AG09319 (cell line): ENCODE measurements at regions not wholly inside any gene's neighbourhood (a gene's known extent, or its start where the extent isn't known, plus 50 kb on each side); places are given as distances from the start of the nearest gene placed in this dataset.

Source experiments
- DNase-seq: peaks from one replicate; pipeline ENCODE4 v3.0.0-alpha.2; 2010; ENCODE audit warnings: low read depth; ENCODE audit errors: extremely low read depth
- TF ChIP-seq, protein P1 (sequence below): IDR thresholded peaks from 2 replicates; pipeline ENCODE4 v1.5.1; 2011; ENCODE audit warnings: low read depth, mild to moderate bottlenecking, inconsistent platforms, low read length, moderate library complexity

DNA sequence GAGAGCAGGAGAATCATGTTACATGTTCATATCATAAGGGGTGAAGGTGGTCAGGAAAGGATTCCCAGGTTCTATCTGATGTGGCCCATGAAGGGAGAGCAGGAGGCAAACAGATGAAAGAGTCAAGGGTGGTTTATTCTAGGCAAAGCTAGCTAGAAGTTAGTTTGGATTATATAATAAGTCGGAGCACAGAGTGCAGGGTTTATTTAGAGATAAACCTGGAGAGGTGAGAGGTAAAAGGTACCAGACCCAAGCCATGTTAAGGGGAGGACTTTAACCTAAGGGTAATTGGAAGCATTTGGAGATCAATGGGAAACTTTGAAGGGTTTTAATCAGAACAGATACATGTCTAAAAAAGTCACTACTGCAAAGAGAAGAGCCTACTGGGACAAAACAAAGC, 69.2 kb upstream of the LRATD1 start:
- TF ChIP-seq, protein P1, sequence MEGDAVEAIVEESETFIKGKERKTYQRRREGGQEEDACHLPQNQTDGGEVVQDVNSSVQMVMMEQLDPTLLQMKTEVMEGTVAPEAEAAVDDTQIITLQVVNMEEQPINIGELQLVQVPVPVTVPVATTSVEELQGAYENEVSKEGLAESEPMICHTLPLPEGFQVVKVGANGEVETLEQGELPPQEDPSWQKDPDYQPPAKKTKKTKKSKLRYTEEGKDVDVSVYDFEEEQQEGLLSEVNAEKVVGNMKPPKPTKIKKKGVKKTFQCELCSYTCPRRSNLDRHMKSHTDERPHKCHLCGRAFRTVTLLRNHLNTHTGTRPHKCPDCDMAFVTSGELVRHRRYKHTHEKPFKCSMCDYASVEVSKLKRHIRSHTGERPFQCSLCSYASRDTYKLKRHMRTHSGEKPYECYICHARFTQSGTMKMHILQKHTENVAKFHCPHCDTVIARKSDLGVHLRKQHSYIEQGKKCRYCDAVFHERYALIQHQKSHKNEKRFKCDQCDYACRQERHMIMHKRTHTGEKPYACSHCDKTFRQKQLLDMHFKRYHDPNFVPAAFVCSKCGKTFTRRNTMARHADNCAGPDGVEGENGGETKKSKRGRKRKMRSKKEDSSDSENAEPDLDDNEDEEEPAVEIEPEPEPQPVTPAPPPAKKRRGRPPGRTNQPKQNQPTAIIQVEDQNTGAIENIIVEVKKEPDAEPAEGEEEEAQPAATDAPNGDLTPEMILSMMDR = no peak
- DNase-seq = no peak

DNA sequence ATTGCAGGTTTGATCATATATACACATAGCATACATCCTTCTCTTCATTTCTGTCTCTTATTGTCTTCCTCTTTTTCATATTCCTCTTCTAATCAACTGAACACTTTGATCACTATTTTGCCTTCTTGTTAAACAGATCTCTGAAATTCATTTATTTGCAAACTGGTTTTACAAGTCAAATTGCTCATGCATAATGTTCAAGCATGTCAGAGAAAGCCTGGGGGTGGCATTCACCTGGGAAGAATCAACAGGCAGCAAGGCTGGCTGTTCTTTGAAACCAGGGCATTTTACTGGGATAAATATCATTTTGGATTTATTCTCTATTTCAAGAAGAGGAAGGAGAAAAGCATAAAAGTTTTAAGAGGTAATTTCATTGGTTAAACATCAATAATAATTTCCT, 66.9 kb upstream of the LRATD1 start:
- TF ChIP-seq, protein P1 = no peak
- no peak for DNase-seq

GRCh38 chr2:14567561-14567960, 65.0 kb upstream of the LRATD1 start:
- no peak for DNase-seq
- TF ChIP-seq, protein P1 = no peak

DNA sequence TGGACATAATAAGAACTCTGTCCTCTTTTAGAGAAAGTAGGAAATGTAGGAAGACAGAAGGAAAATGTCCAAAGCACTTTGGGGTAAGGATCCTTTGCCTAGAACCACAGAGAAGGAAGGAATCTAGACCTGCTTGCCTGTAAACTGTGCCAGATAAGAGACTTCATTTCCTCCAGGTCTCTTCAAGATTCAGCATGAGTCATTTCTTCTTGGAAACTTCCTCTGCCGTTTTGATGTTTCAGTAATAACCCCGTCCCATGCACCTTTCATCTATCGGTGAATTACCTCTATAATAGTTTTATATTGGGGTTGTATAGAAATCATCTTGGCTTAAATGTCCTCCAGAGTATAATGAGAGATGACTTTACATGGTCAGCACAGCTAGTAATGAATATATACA, 63.2 kb upstream of the LRATD1 start:
- DNase-seq = no peak
- TF ChIP-seq, protein P1 = no peak

- no peak for DNase-seq
- TF ChIP-seq, protein P1 = no peak
These were observed 59.9 kb upstream of the LRATD1 start for GRCh38 chr2:14572633-14573032.

DNA sequence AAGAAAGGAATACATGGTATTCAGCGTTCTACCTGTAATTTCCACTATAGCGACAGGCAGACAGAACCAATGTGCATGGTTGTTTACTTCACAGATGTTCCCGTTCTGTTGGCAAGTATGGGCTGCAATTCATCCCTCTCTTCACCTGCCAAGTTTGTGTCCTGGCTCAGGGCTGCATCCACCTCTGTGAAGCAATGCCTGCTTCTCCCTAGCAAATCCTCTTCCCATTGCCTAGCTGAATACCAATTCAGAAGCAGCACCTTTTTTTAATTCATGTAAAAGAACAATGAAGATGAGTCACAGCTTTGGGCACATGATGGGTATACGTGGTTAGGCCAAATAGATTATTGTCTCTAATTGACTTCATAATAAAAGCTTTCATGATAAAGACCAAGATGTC, 54.7 kb upstream of the LRATD1 start:
- no peak for DNase-seq
- TF ChIP-seq, protein P1 = no peak
